SHP77 treated with DMSO at 0.1 percent for 48 hours (cell line): ENCODE measurements at regions not wholly inside any gene's neighbourhood (a gene's known extent, or its start where the extent isn't known, plus 50 kb on each side); places are given as distances from the start of the nearest gene placed in this dataset.
"Not testable (repeated sequence)": the region's sequence is repeated elsewhere in the genome, so short reads cannot be mapped to it uniquely, and the experiment has no call there.

Source experiments
- DNase-seq: peaks from one replicate; lab custom pipeline; 2025; lab: John Stamatoyannopoulos, UW

GRCh38 chr2:94576486-94576885 lies 294.7 kb upstream of the TEKT4 start:
- not testable (repeated sequence) for DNase-seq

GRCh38 chr2:94577160-94577559 lies 294.1 kb upstream of the TEKT4 start:
- not testable (repeated sequence) for DNase-seq

- DNase-seq = not testable (repeated sequence)
Measured at GRCh38 chr2:94579221-94579620, 292.0 kb upstream of the TEKT4 start.

- DNase-seq = not testable (repeated sequence)
Measured at GRCh38 chr2:94583081-94583723, 288.0 kb upstream of the TEKT4 start.

- not testable (repeated sequence) for DNase-seq
Measured at GRCh38 chr2:94584569-94584968, 286.7 kb upstream of the TEKT4 start.

- not testable (repeated sequence) for DNase-seq
Measured at GRCh38 chr2:94586032-94586982, 284.9 kb upstream of the TEKT4 start.

- DNase-seq = not testable (repeated sequence)
Measured at GRCh38 chr2:94587042-94587441, 284.2 kb upstream of the TEKT4 start.

GRCh38 chr2:94594019-94594836 lies 277.0 kb upstream of the TEKT4 start:
- DNase-seq = not testable (repeated sequence)

- DNase-seq = not testable (repeated sequence)
Measured at GRCh38 chr2:94595956-94596355, 275.3 kb upstream of the TEKT4 start.

- not testable (repeated sequence) for DNase-seq
Measured at GRCh38 chr2:94598075-94598713, 273.0 kb upstream of the TEKT4 start.

- not testable (repeated sequence) for DNase-seq
Measured at GRCh38 chr2:94600929-94601328, 270.3 kb upstream of the TEKT4 start.

- DNase-seq = no peak
Measured at GRCh38 chr2:94602466-94602865, 268.8 kb upstream of the TEKT4 start.

GRCh38 chr2:94622113-94622618 lies 249.1 kb upstream of the TEKT4 start:
- no peak for DNase-seq

GRCh38 chr2:94628953-94629352 lies 242.3 kb upstream of the TEKT4 start:
- DNase-seq = not testable (repeated sequence)

GRCh38 chr2:94641397-94641796 lies 229.8 kb upstream of the TEKT4 start:
- DNase-seq = not testable (repeated sequence)

- not testable (repeated sequence) for DNase-seq
Measured at GRCh38 chr2:94652131-94652530, 219.1 kb upstream of the TEKT4 start.

GRCh38 chr2:94669858-94670257 lies 201.4 kb upstream of the TEKT4 start:
- not testable (repeated sequence) for DNase-seq

- not testable (repeated sequence) for DNase-seq
Measured at GRCh38 chr2:94694236-94694635, 177.0 kb upstream of the TEKT4 start.

- not testable (repeated sequence) for DNase-seq
Measured at GRCh38 chr2:94708982-94709381, 162.2 kb upstream of the TEKT4 start.

- no peak for DNase-seq
Measured at GRCh38 chr2:94725543-94725942, 145.7 kb upstream of the TEKT4 start.

- DNase-seq = not testable (repeated sequence)
Measured at GRCh38 chr2:94735536-94735935, 135.7 kb upstream of the TEKT4 start.
